GM18520 (cell line): ENCODE measurements at regions not wholly inside any gene's neighbourhood (a gene's known extent, or its start where the extent isn't known, plus 50 kb on each side); places are given as distances from the start of the nearest gene placed in this dataset.

Experiments used
- ATAC-seq: cut with Tn5 transposase; IDR thresholded peaks from one replicate; pipeline ENCODE4 v1.9.1; 2021; ENCODE audit not compliant: unreplicated experiment

DNA sequence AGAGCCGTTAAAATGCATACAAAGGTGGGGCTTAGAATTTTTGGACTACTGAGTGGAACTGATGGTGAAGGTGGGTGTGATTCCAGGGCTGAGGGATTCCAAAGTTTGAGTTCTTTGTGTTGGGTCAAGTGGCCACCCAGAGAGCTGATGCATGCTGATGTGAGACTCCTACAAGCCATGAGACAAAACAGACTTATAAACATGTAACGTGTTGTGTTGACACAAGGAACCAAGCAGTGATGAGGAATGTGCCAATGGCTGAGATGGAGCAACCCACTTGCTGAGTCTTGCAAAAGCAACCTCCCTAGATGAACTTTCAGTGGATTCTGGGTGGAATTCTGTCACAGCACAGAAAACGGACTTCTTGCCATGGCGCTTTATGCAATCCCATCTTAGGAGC lies 289.0 kb downstream of the TLE3 start:
- no peak for ATAC-seq

DNA sequence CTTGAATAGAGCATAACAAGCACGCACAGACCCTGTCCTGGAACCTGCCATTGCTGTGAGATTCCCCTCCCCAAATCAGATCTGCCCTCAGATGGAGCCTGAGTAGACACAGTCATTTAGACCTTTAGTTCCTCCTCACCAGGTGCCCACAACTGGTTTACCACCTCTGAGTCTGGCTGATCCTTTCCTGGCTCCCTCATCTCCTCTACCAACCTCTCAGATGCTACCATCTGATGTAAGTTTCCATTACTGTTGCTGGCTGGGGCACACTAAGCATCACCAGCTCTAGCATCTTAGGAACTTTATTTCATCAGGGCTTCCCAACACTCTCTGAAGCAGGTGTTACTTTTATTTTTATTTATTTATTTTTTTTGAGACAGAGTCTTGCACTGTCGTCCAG lies 288.3 kb downstream of the TLE3 start:
- ATAC-seq = no peak

DNA sequence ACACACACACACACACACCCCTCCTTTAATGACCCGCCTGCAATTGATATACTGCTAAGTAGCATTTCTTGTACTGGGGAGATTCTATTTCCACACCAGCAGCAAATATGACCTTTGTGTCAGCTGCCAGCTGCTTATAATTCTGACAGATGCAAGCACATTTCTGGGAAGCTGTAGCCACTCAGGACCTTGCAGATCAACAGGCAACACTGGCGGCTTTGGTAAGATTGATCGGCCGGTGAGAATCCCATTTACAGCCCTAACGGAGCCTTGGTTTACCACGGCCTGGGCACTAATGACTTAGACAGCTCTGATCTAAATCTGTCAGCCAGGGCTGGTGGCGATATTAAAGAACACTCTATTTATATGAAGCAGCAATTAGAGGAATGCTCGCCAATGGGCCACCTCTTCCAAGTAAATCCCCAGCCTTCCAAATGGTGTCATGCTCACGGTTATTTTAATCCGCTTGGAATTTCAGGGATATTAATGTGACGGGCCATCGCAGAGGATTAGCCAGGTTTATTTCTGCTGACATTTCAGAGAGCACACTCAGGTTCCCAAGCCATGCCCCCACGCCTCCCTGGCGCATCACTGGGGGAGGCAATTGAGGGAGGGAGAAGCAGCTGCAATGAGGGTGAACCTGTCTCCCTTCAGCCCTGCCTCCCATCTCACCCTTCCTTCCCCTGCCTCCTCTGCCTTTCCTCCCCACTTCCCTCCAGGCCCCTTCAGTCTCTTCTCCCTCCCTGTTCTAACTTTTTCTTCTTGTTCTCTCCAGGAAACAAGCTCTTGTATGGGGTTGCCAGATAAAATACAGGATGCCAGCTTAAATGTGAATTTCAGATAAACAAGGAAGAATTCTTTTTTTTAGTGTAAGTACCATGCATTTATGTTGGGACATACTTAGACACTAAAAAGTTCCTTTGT lies 287.0 kb downstream of the TLE3 start:
- ATAC-seq = no peak

DNA sequence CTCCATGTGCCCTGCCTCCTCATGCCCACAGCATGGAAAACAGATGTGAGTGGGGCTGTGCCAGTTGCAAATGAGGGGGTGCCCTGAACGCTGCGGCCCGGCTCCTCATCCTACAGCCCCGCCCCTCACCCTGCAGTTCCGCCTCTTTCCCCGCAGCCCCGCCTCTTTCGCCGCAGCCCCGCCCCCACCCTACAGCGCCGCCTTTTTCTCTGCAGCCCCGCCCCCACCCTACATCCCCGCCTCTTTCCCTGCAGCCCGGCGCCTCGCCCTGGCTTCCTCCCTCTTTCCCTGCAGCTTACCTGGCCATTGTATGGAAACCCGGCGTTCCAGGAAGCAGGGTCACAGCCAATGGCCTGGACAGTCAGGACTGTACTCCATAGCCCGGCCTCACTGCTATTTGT lies 284.9 kb downstream of the TLE3 start:
- ATAC-seq = no peak

DNA sequence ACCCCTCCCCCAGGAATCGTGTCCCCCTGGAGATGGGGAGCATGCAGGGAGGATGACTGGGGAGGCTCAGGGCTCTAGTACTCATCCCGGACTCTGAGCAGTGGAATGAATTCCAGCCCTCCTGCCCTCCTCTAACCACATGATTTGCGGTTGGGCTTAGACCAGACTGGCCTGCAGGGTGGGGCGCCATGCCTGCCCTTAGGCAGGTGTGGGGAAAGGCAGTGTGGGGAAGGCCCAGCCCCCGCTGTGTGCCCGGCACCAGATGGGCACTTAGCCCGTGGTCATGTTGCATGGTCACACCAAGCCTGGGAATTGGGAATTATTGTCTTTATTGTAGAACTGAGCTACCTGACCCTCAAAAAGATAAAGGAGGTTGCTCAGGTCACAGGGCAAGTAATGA lies 283.8 kb downstream of the TLE3 start:
- ATAC-seq = no peak

DNA sequence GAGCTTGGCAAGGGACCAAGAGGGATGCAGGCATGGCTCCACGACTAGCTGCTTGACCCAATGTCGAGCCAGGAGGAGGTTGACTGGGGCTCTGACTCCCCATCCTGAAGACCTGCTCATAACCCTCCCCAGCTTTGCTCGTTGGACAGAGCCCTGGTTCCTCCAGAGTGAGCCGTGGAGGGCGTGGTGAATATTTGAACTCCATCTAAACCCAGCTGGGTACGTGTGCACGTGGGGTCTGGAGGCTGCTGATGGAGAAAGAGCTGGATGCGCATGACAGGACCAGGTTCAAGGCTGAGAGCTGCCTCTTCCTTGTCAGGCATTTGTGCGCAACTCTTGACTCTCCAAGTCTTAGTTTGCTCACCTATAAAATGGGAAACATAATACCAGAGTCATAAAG lies 282.8 kb downstream of the TLE3 start:
- ATAC-seq = no peak

DNA sequence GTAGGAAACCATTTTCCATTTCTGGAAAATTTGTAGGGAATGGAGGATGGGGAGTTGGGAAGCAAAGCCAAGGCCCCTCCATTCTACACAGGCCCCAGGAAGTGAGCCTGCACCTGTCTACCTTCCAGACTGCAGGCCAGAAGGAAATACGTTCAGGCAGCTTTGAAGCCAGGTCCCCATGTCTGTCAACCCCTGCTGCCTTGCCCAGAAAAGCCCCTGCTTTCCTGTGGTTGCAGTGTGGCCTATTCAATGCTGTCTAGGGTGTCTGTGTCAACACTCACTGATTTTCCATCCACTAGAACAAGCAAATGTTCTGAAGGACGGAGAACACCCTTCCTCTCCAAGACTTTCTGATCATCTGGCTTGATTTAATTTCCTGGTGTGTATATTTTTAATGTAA lies 281.9 kb downstream of the TLE3 start:
- no peak for ATAC-seq

DNA sequence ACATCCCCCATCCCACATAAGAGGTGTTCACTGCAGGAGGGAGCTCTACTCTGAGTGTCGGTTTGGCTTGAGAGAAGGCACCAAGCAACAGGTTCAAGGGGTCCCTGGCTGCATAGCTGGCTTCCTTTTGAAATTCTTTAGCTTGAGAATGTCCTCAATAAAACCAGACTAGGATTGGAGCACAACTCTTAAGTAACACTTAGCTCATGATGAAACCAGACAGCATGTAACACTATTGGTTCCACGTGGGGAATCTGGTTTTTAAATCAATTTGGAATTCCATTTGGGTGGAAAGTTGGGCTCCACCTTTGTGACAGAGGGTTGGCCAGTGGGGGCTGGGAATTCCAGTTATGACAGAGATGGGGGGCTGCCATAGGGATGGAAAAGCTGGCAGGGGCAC lies 281.2 kb downstream of the TLE3 start:
- ATAC-seq = no peak

DNA sequence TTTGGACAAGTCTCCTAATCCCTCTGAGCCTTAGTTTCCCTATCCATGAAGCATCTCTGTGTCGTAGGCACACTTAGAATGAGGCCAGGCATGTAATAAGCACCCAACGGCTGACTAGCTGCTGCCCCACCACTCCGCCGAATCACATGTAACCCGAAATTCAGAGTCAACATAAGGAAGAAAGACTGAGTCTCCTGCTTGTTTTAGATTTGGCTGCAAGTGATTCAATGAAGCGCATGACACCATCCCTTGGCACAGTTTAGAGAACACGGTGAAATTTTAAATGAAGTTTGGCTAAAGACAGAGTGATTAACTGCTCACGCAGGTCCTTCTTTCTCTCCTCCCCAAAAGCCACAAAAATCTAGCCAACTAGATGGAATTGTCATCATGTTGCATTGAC lies 279.2 kb downstream of the TLE3 start:
- no peak for ATAC-seq

DNA sequence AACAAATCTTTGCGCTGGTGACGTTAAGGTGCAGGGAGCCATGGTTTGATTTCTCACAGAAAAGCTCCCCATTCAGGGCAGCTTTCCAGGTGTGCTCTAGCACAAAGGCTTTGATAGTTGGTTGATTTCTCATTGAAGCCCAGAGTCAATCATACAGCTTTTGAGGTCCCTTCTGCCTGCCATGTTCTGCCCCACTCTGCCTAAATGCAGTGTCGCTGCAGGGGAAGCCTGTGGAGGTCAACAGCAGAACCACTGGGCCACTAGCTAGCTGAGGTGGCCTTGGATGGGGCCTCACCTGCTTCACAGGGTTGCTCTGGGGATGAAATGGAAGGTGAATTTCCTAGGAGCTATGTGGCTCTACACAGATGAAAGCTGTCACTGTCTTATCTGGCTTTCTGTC lies 278.3 kb downstream of the TLE3 start:
- no peak for ATAC-seq

DNA sequence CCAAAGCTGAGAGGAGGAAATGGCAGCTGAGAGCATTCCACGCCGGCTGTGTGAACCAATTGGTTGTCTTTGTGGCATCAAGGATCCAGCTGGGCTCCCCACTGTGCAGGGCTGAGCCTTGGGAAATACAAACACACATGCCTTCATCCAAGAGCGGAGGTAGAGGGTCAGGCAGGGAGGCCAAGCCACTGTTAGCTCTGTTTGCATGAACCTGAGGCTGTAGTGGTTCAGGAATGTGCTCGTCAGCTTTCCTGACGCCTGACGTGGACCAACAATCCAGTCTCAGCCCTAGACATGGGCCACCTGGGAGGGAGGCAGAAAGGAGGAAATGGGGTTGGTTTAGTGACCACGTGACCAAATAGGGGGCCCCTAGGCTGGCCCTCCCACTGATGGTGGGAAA lies 276.9 kb downstream of the TLE3 start:
- ATAC-seq = no peak

DNA sequence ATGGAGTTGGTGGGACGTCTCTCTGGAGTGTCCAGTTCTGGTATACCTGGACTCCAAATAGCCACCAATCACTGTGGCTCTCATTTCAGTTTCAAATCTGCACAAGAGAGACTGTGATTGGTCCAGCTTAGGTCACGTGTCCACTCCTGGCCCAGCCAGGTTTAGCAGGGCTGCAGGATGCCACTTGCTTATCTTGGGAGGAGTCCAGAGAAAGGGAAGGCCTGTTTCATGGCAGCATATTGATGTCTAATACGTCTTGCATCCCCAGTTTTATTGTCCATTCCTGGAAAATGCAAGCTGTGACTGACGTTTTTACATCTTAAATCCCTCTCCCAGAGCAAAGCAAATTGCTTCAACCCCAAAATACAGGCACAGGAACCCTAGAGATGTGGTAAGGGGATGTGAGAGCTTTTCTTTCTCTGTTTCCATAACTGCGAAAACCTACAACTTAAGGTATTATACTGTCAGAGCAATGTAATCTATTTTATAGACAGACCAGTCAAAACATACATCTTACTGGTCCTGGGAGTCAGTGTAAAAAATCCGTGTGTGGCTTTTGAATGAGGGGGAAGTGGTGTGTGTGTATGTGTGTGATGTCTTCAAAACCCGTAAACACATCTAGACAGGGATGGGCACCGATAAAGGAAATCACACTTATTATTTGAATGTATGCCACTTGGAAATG lies 274.4 kb downstream of the TLE3 start:
- ATAC-seq = no peak

DNA sequence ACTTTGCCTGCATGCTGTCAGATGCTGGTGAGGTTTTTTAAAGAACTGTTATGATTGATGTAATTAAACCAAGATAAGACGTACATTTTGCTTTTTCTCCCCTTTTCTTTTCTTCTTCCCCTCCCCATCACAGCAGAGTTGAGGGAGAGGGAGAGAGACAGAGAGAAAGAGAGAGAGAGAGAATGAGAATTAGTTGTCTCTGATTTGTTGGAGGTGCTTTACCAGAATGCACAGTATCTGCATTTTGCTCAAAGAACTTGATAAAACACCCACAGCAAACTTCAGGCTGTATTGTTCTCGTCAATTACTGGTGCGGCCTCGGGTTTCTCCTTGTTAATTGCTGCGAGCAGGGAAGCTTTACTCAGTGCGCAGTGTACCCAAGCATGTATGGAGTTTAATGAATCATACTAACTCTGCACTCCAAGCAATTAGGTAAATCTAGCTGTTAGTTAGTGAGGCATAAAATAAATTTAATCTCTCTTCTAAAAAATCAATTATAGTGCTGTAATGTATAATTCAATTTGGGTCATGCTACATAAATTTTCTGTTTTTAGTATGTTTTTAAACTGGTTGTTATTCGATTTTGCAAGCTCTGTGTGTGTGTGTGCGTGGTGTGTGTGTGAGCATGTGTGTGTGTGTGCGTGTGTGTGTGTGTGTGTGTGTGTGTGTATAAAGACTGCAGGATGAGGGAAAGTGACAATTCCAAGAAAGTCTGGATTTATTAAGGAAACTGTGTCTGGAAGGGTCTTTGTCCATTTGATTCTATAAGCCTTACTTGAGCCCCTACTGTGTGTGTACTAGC lies 273.4 kb downstream of the TLE3 start:
- ATAC-seq = no peak

DNA sequence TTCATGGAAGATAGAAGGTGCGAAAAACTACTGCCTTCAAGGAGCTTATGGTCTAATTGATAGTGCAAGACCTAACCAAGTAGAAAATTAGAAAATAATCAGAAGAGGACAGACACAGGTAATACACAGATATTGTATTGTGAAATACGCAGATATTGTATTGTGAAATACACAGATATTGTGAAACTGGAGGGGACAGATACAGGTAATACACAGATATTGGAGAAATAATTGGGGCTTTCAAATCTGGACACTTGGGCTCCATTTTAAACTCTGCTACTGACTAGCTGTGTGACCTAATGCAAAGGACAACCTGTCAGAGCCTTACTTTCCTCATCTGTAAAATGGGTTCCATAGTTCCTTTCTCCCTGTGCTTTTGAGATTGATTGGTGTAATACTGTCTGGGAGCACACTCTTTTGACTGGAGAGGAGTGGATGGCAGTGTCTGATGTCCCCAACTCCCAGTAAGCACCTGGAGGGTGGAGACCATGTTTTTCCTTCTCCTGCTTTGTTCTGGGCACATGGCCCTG lies 272.8 kb downstream of the TLE3 start:
- ATAC-seq = no peak

DNA sequence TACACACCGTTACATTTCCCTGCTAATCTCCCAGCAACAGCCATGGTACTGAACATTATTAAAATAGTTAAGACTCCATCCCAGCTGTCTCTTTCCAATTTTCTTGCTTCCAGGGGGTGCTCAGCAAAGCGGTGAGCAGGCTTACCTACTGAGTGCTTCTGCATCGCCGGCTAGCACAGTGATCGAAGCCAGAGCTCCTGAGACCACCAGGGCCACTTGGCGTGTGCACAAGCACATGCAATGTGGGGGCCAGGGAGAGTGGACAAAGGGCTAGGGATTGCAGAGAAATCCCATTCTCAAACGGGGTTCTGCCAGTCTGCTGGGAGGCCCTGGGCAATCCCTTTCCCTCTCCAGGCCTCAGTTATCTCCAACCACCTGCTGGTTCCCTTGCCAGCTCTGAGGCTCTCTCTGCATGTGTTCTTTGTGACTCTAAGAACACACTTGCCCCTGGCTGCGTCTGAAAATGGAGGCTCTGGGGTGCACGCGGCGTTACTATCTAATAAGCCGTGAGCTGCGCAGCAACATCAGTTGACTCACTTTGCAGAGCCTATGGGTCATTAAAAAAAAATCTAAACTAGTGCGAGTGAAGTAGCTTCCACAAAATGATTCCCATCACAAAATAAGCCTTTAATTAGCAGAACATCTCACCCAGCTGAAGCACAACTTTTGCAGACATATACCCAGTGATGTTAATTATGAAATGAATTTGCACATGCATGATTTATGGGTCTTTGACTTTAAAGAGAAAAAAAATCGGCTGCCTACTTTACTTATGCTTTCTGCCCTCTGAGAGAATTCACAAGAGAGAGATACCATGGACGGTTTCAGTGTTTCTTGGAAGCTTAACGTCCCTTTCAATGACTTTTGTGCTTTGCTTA lies 271.5 kb downstream of the TLE3 start:
- ATAC-seq = no peak

DNA sequence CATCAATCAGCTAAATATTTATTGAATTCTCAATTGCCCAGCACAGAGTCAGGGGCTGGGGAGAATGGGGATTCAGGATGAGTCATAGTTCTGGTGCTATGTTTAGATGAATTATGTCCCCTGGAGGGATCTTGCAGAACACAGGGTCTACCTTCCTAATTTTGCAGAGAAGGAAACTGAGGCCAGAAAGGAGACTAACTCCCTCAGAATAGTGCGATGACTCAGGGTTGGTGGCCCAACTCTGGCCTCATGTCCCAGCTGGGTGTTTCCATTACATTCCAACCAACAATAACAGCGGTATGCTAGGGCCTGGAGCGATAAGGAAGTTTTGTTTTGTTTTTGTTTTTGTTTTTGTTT lies 270.9 kb downstream of the TLE3 start:
- ATAC-seq = no peak

DNA sequence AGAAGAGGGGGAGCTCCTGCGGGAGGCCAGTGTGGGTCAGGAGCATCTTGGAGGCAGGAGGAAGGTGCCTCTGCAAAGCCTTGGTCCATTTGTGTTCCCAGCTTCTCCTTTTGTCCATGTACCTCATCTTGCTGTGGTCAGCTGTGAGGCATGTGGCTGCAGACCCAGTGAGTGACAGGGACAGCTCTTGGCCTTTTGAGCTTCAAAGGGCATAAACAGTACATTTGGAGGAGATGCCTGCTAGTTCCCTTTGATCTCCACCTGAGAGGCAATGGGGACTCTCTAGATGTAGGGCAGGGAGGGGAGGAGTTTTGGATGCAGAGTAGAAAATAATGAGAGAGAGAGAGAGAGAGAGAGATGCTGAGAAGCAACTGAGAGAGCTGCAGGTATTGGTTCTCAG lies 270.0 kb downstream of the TLE3 start:
- ATAC-seq = no peak

DNA sequence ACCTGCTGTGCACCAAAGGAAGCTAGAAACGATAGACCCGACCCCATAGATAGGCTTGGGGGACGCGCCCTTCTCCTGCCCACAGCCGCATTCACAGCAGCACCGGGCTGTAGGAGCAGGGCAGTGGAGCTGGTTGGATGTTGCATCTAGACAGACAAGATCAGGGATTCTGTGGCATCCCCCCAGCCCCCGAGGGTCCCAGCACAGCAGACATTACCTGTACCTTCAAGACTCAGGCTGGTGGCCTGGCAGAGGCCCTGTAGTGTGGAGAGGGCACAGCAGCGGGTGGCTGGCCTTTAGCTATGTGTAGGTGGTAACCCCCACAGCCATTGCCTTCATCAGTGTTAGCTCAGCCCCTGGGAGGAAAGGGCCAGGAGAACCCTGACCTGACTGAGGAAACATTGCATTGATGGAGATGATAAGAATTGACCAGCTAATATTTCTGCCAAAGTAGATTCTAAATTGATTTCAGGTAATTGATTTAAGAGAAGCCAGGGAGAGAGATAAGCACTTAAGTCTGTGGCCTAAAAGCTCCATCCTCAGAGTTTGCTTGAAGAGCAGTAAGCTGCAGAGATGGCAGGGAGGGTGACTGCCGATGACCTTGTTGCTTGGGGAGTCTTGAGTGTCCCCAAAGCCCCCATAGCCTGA lies 269.4 kb downstream of the TLE3 start:
- no peak for ATAC-seq

DNA sequence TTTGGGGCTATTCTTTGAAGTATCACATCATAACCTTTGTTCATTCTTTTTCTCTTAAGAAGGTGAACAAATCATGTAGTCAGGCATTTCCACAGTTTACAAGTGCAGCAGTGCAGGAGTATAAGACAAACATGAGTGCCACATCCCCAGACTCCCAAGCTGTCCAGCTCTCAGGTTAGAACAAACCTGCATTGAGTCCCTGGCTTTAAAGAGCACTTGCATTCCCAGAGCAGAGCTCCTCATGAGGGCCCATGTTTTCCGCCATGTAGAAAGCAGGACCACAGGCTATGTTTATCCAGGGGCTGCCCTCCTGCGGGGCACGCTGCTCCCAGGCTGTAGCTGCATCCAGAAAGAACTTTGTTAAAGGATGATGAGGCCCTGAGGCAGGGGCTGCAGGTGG lies 267.7 kb downstream of the TLE3 start:
- ATAC-seq = no peak

DNA sequence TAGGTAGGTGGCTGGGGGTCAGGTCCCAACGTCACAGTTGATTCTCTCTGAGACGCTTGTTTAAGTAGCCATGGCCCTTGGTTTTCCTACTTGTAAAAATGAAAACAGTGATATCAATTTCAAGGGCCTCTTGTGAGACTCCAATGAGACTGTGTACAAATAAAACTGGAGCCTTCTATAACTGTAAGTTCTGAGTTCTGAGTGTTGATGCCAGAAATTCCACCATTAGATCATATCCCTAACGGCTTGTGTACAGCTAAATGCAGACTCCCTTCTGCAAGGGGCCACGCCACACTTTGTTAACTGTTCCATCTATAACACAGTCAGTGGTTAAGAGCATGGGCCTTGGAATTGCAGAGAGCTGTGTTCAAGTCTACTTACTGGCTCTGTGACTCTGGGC lies 267.3 kb downstream of the TLE3 start:
- ATAC-seq = no peak
